Activated CD8-positive, alpha-beta T cell treated with anti-CD3 and anti-CD28 coated beads, Interleukin-2, amount 10 ng/mL, durations not matched to agents 7 days and 5 days (primary cell): ENCODE measurements at regions not wholly inside any gene's neighbourhood (a gene's known extent, or its start where the extent isn't known, plus 50 kb on each side); places are given as distances from the start of the nearest gene placed in this dataset.

Experiments
- ATAC-seq: fragments of 150-1000 bp; cut with Tn5 transposase; one replicate; pipeline ENCODE4 v1.10.0; 2021; ENCODE audit warnings: moderate library complexity
- CTCF ChIA-PET: fragments of 350-600 bp; sonication (Branson Sonifier 250); formaldehyde crosslinking; loops from one replicate; lab custom pipeline; 2021; ENCODE audit warnings: antibody characterized with exemption; lab: Charles Lee
- POLR2A ChIA-PET: fragments of 350-600 bp; sonication (Branson Sonifier 250); formaldehyde crosslinking; loops from one replicate; lab custom pipeline; 2021; ENCODE audit warnings: antibody characterized with exemption; lab: Charles Lee
- DNase-seq: peaks from one replicate; pipeline ENCODE4 v3.0.0-alpha.2; 2020
- H3K27ac Mint-ChIP-seq: one replicate; pipeline ENCODE4 v1.8.0; 2021; ENCODE audit warnings: mild to moderate bottlenecking, mixed read lengths
- H3K27me3 Mint-ChIP-seq: one replicate; pipeline ENCODE4 v1.8.0; 2021; ENCODE audit warnings: low read depth, mixed read lengths
- H3K36me3 Mint-ChIP-seq: one replicate; pipeline ENCODE4 v1.8.0; 2021; ENCODE audit warnings: low read depth, mixed read lengths
- H3K4me1 Mint-ChIP-seq: one replicate; pipeline ENCODE4 v1.8.0; 2021; ENCODE audit warnings: low read depth, mixed read lengths
- H3K4me3 Mint-ChIP-seq: one replicate; pipeline ENCODE4 v1.8.0; 2021; ENCODE audit warnings: mild to moderate bottlenecking, mixed read lengths
- H3K9me3 Mint-ChIP-seq: one replicate; pipeline ENCODE4 v1.8.0; 2022; ENCODE audit warnings: mixed read lengths; ENCODE audit not compliant: insufficient read depth

DNA sequence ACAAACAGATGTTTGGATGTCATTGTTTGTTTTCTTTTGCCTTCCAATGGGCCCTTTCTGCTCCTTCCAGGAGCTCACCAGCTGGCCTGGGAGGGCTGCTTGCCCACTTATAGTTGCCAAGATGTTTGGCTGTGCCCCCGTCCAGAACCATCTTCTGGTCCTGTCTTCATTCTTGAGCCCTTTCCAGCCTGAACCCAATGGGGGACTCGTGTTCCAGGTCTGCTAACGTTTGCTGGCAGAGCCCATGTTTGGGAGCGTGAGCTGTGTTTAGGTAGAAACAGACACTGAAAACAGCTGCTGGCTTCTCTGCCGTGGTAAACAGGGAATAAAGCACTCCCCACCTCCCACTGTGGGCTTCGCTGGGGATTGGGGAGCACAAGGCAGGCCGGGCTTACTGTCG lies 83.2 kb upstream of the SYT13 start:
- Mint-ChIP-seq H3K9me3 (no peaks in the 10 kb centered on the region), H3K27ac (no peak overlapping the region), H3K4me1 (peaks cover under 1% of the 10 kb centered on the region), H3K36me3 (no peaks in the 10 kb centered on the region), H3K4me3 (no peak overlapping the region), H3K27me3 (peaks cover 21% of the 10 kb centered on the region)
- DNase-seq: no peak
- no peak for ATAC-seq
- ChIA-PET POLR2A (no interaction called here), CTCF (interaction anchor here (1.6 kb wide), 1 partner anchor 402 kb away, joined by 10 read pairs; no protein-coding TSS in a partner anchor)

GRCh38 chr11:45368697-45369096 lies 82.6 kb upstream of the SYT13 start:
- no peak for DNase-seq
- Mint-ChIP-seq H3K9me3 (no peaks in the 10 kb centered on the region), H3K4me1 (no peaks in the 10 kb centered on the region), H3K27me3 (peaks cover 21% of the 10 kb centered on the region), H3K4me3 (no peak overlapping the region), H3K36me3 (no peaks in the 10 kb centered on the region), H3K27ac (no peak overlapping the region)
- no peak for ATAC-seq
- POLR2A ChIA-PET: no interaction called here
- CTCF ChIA-PET: interaction anchor here (1.6 kb wide), 1 partner anchor 403 kb away, joined by 10 read pairs; no protein-coding TSS in a partner anchor

DNA sequence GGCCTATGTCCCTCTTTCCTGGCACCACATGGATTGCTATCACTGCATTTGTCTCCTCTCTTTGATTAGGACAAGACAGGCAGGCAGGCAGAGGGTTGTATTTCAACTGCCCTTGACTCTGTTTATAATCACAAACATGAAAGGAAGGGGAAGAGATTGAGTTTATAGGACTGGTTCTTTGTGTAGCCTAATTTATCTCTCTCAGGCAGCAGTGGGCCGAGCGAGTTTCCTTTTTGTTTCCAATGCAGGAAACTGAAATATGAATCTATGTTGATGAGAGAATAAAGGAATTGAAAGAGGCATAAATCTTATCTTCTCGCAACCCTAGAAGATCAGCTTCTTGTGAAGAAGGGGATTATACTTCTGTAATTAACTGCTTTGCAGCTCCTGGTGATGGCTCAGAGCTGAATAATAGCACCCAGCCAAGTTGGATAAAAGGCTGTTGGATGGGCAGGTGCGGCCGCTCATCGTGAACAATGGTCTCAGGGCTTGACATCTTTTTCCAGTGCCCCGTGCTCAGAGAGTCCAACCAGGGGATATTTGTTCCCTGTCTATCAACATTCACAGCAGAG lies 80.6 kb upstream of the SYT13 start:
- H3K27ac Mint-ChIP-seq: no peak overlapping the region
- CTCF ChIA-PET: no interaction called here
- H3K4me1 Mint-ChIP-seq: no peaks in the 10 kb centered on the region
- POLR2A ChIA-PET: no interaction called here
- ATAC-seq (no peak), DNase-seq (no peak)
- H3K36me3 Mint-ChIP-seq: no peaks in the 10 kb centered on the region
- no peak overlapping the region for H3K4me3 Mint-ChIP-seq
- H3K9me3 Mint-ChIP-seq: no peaks in the 10 kb centered on the region
- H3K27me3 Mint-ChIP-seq: peaks cover 17% of the 10 kb centered on the region

DNA sequence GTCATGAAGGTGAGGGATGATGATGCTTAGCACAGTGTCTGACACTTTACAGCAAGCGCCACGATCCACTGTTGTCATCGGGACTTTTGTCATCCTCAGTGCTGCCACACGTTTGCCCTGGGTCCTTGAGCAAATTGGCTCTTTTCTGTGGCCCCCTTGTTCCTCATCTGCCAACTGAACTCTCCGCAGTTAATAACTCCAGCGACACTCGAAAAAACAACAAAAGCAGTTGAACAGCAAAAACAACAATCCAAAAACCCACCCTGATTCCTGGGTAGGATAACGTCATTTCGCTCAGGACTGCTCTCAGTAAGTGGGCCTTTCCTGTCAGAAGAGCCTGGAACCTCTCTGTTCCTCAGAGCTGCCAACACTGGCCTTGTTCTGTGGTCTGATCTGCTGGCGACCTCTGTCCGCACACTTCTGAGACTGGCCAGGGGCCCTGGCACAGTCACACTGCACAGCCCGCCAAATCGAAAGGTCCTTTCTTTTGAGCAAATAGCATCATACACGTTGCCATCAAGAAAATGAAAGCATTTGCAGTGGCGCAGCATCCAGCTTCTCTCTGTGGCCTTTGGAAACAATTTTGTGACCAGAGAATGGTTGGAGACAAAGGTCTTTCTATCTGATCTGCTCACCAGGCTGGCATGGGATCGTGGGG lies 79.9 kb upstream of the SYT13 start:
- ChIA-PET POLR2A (no interaction called here), CTCF (no interaction called here)
- DNase-seq (no peak), ATAC-seq (no peak)
- Mint-ChIP-seq H3K4me3 (no peak overlapping the region), H3K9me3 (no peaks in the 10 kb centered on the region), H3K36me3 (no peaks in the 10 kb centered on the region), H3K4me1 (no peaks in the 10 kb centered on the region), H3K27ac (no peak overlapping the region), H3K27me3 (peaks cover 19% of the 10 kb centered on the region)

DNA sequence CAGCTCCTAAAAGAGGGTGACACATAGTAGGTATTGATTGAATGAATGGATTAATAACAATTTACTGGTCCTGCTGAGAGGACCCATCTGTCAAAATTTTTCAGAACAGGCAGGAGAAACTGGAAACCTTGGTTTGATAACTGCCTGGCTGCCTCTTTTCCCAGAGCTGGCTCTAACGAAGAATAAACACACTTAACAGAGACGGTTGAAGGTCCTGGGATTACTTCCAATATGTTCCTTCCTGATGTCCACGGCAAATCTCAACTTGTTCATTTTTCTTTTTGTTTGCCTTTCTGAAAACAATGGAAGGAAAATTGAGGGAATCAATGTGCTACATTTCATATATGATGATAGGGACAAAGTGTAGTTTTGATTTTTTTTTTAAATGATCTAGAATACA lies 76.5 kb upstream of the SYT13 start:
- Mint-ChIP-seq H3K9me3 (no peaks in the 10 kb centered on the region), H3K27ac (no peak overlapping the region), H3K4me3 (no peak overlapping the region), H3K27me3 (peaks cover 27% of the 10 kb centered on the region), H3K4me1 (no peaks in the 10 kb centered on the region), H3K36me3 (no peaks in the 10 kb centered on the region)
- DNase-seq (no peak), ATAC-seq (no peak)
- ChIA-PET POLR2A (no interaction called here), CTCF (no interaction called here)

- no peaks in the 10 kb centered on the region for H3K9me3 Mint-ChIP-seq
- no peaks in the 10 kb centered on the region for H3K36me3 Mint-ChIP-seq
- peaks cover 30% of the 10 kb centered on the region for H3K27me3 Mint-ChIP-seq
- POLR2A ChIA-PET: no interaction called here
- no peak overlapping the region for H3K27ac Mint-ChIP-seq
- DNase-seq (no peak), ATAC-seq (no peak)
- peaks cover under 1% of the 10 kb centered on the region for H3K4me1 Mint-ChIP-seq
- CTCF ChIA-PET: interaction anchor here (1.3 to 2.6 kb wide), 2 partner anchors 10 to 251 kb away, joined by 3 to 20 read pairs; no protein-coding TSS in a partner anchor
- H3K4me3 Mint-ChIP-seq: no peak overlapping the region
These were observed 75.4 kb upstream of the SYT13 start for GRCh38 chr11:45361551-45361950.

GRCh38 chr11:45355706-45356041 lies 69.5 kb upstream of the SYT13 start:
- peaks cover 12% of the 10 kb centered on the region for H3K9me3 Mint-ChIP-seq
- peaks cover 8% of the 10 kb centered on the region for H3K36me3 Mint-ChIP-seq
- POLR2A ChIA-PET: interaction anchor here (1.0 kb wide), 1 partner anchor 209 kb away, joined by 3 read pairs; no protein-coding TSS in a partner anchor
- CTCF ChIA-PET: interaction anchor here (2.7 kb wide), 1 partner anchor 16 kb away, joined by 10 read pairs; no protein-coding TSS in a partner anchor
- ATAC-seq: no peak
- H3K27me3 Mint-ChIP-seq: peaks cover 19% of the 10 kb centered on the region
- peaks cover 13% of the 10 kb centered on the region for H3K4me1 Mint-ChIP-seq
- peak overlapping the region; percentile 79 for H3K27ac Mint-ChIP-seq
- no peak for DNase-seq
- H3K4me3 Mint-ChIP-seq: peak overlapping the region; percentile 73

- Mint-ChIP-seq H3K4me1 (peaks cover 13% of the 10 kb centered on the region), H3K36me3 (peaks cover 8% of the 10 kb centered on the region), H3K9me3 (peaks cover 12% of the 10 kb centered on the region), H3K4me3 (peak overlapping the region; percentile 73), H3K27ac (peak overlapping the region; percentile 79), H3K27me3 (peaks cover 22% of the 10 kb centered on the region)
- DNase-seq: peak; percentile 88
- ATAC-seq: peak; percentile 89
- ChIA-PET POLR2A (interaction anchor here (1.0 kb wide), 1 partner anchor 208 kb away, joined by 3 read pairs; no protein-coding TSS in a partner anchor), CTCF (interaction anchor here (0.7 to 2.7 kb wide), 2 partner anchors 16 to 416 kb away, joined by 4 to 10 read pairs; no protein-coding TSS in a partner anchor)
These were observed 69.0 kb upstream of the SYT13 start for GRCh38 chr11:45354976-45355705.

- CTCF ChIA-PET: interaction anchor here (0.7 to 3.8 kb wide), 5 partner anchors 9 to 423 kb away, joined by 3 to 14 read pairs (median 8); no protein-coding TSS in a partner anchor
- ATAC-seq: no peak
- H3K27ac Mint-ChIP-seq: no peak overlapping the region
These were observed 62.6 kb upstream of the SYT13 start for GRCh38 chr11:45348729-45349128.

DNA sequence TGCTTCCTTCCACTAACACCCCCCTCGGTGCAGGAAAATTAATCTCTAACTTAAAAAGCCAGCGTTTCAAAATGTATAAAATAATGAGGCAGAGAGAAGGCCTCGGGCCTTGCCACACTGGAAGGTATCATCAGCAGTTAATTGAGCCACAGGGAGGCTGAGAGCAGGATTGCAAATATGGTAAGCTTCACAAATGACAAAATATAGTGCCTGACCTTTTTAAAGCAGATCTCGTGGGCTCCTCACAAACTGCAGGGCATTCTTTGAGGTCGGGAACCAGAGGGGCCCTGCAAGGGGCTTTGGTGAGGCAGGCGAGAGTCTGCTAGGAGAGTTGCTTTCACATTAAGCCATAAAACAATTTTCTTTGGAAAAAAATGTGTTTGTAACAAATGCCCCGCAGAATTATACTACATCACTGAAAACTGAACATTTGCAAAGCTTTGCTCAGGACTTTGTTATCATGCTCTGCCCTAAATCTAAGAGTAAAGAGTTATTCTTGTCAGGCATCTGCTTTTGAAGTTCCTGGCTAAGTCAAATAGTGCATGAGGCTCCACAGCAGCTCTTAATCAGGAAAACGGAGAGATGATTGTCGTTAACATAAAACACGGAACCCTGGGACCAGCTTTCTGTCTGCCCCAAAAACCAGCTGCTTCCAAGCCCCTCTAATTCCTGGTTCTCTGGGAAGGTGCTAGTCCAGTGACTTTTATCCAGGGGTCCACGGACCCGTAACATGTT lies 61.4 kb upstream of the SYT13 start:
- Mint-ChIP-seq H3K9me3 (no peaks in the 10 kb centered on the region), H3K27me3 (peaks cover 35% of the 10 kb centered on the region), H3K4me1 (no peaks in the 10 kb centered on the region), H3K36me3 (no peaks in the 10 kb centered on the region), H3K4me3 (no peak overlapping the region), H3K27ac (no peak overlapping the region)
- POLR2A ChIA-PET: no interaction called here
- CTCF ChIA-PET: interaction anchor here (0.7 to 3.2 kb wide), 2 partner anchors 8 to 13 kb away, joined by 3 to 13 read pairs; no protein-coding TSS in a partner anchor
- ATAC-seq: no peak
- no peak for DNase-seq

More at GRCh38 chr11:45348729-45349128, 62.6 kb upstream of the SYT13 start:
- POLR2A ChIA-PET: no interaction called here
- Mint-ChIP-seq H3K4me1 (no peaks in the 10 kb centered on the region), H3K36me3 (peaks cover 2% of the 10 kb centered on the region), H3K4me3 (no peak overlapping the region), H3K27me3 (peaks cover 28% of the 10 kb centered on the region), H3K9me3 (no peaks in the 10 kb centered on the region)
- DNase-seq: no peak

DNA sequence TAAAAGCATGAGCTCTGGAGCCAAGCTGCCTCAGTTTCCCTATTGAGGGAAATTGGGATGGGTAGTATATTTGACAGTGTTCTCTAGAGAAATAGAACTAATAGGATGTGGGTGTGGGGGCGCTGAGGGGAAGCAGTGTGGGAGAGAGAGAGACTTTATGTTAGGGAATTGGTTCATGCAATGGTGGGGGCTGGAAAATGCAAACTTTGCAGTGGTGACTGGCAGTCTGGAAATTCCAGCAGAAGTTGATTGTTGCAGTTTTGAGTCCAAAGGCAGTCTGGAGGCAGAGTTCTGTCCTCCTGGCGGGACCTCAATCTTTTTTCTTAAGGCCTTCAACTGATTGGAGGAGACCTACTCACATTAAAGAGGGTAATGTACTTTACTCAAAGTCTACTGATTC lies 59.4 kb upstream of the SYT13 start:
- DNase-seq (no peak), ATAC-seq (no peak)
- H3K27ac Mint-ChIP-seq: no peak overlapping the region
- H3K9me3 Mint-ChIP-seq: no peaks in the 10 kb centered on the region
- H3K27me3 Mint-ChIP-seq: peaks cover 33% of the 10 kb centered on the region
- H3K36me3 Mint-ChIP-seq: no peaks in the 10 kb centered on the region
- H3K4me3 Mint-ChIP-seq: no peak overlapping the region
- ChIA-PET POLR2A (no interaction called here), CTCF (no interaction called here)
- no peaks in the 10 kb centered on the region for H3K4me1 Mint-ChIP-seq
